Activated CD8-positive, alpha-beta memory T cell treated with anti-CD3 and anti-CD28 coated beads for 48 hours (primary cell): ENCODE measurements at regions not wholly inside any gene's neighbourhood (a gene's known extent, or its start where the extent isn't known, plus 50 kb on each side); places are given as distances from the start of the nearest gene placed in this dataset.
"Not testable (repeated sequence)": the region's sequence is repeated elsewhere in the genome, so short reads cannot be mapped to it uniquely, and the experiment has no call there.

Experiments used
- DNase-seq, 3 experiments: peaks; one replicate each; pipeline ENCODE4 v3.0.0-alpha.2; 2020; ENCODE audit warnings: low read depth in 2 of 3, low spot score in 2 of 3

DNA sequence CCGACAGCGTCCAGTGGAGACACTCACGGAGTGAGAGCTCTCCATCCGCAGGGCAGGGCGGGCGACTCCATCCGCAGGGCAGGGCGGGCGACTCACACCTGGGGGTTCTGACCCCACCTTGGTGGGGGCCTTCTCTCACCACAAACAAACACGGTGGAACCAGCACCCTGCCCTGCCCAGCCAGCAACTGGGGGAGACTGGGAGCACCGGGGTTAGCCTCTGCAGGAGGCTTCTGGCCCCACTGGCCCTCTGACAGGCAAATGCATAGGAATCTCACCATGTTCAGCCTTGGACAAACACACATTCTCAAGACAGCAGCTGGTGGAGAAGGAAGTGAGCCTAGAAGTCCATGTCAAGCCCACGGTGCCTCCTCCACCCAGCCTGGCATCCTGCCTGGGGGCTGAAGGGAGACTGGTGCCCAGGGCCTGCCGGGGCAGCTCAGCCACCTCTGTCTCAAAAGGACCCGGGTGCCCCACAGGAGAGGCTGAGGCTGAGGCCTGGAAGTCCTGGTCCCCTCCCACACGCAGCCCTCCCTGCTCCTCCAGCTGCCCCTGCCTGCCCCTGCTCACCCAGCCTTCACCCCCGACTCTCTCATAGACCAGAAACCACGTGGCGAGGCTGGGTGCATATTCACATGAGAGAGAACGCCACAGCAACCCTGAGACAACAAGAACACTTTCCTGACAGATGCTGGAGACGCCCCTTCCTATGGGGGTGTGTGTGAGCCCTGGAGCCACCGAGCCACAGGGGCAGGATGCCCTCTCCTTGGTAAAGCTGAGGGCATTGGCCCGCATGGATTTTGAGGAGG is 98.4 kb upstream of the B3GAT1 start:
- no peak for DNase-seq

DNA sequence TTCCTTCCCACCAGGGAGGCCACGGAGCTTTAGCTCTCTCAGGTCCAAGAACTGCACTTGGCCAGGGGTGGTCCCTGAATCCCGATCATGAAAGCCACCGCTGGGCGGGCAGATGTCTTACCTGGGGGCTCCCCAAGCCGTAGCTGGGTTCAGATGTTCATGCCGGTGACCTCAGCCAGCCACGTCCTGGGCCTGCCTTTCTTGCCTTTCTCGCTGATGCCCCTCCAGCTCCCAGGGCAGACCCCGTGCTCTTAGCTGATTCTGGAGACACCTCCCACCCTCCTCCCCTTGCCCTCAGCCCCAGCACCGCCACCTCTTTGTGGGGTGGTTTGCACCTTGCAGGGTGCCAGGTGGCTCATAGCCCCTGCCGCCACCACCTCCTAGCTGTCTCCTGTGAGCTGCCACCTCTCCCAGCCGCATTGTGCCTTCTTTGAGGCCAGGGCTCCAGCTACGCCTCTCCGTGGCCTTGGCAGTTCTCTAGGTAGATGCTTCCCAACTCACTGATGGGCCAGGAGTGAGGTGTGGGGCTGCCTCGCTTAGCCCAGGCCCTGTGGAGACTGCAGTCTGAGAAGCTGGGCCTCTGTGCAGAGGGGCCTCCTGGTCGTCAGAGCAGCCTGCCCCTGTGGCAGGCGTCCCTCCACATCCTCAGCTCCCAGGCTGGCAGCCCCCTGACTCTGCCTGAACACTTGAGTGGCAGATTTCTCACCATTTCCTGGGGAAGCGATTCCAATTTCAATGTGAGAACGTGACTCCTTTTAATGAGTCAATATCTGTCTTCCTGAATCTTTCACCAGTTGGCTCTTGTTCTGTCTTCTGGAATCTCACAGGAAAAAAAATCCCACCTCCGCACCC is 97.6 kb upstream of the B3GAT1 start:
- DNase-seq = no peak

DNA sequence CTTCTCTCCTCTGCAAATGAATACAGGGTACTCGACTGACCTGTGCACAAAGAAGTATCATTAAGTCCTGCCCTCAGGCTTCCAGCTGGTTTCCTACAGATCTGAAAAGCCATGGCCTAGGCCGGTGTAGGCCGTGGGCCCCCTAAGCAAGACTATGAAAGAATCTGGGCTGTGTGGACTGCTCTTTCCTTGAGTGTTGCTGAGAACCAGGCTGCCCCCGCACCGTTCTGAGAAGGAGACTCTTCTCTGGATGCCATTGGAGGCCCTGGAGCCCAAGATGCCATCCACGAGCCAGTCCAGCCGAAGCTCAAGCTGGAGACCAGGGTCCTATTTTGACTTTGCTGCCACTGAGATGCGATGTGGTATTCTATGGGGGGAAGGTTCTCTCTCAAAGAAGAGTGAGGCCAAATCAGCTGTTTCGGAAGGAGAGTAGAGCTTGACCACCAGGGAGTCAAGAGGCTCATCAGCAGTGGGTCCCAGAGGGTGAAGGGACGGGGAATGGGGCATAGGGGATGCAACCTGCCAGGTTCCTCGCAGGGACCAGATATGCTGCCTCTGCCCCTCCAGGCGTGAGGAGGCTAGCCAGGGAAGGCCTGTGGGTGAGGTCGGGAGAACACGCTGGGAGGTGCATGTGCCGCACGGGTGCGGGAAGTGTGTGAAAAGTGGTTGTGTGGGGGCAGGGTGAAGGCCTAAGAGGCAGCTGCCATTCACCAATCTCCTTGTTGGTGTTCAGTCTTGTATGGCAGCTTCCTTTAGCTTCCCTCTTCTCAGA is 96.4 kb upstream of the B3GAT1 start:
- no peak for DNase-seq

DNA sequence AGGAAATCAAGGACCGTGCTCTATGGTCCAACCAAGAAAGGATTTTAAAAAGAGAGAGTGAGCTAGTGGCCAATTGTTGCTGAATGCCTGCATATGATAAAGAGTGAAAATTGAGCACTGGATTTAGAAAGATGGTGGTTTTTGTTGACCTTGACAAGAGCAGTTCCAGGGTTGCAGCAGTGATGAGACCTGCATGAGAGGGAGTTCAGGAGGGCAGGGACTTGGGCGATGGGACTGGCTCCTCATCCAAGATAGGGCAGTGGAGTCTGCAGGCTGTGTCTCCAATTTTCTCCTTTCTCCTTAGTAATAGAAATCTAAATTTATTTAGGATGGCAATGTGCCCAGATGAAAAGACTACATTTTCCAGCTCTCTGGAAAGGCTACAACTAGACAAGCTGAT is 94.0 kb upstream of the B3GAT1 start:
- DNase-seq = no peak

DNA sequence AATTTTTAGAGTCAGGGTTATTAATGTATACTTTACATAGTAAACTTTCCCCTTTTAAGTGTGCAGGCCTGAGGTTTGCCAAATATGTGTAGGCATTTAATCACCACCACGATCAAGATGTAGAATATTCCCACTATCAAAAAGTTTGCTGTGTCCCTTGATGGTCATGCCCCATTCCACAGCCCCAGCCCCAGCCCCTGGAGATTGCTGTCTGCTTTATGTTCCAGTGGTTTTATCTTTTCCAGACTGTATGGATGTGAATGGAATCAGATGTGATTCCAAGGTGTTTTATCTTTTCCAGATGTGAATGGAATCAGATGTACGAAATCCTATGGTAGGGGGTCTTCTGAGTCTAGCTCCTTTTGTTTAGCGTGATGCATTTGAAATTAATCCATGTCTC is 93.1 kb upstream of the B3GAT1 start:
- no peak for DNase-seq

DNA sequence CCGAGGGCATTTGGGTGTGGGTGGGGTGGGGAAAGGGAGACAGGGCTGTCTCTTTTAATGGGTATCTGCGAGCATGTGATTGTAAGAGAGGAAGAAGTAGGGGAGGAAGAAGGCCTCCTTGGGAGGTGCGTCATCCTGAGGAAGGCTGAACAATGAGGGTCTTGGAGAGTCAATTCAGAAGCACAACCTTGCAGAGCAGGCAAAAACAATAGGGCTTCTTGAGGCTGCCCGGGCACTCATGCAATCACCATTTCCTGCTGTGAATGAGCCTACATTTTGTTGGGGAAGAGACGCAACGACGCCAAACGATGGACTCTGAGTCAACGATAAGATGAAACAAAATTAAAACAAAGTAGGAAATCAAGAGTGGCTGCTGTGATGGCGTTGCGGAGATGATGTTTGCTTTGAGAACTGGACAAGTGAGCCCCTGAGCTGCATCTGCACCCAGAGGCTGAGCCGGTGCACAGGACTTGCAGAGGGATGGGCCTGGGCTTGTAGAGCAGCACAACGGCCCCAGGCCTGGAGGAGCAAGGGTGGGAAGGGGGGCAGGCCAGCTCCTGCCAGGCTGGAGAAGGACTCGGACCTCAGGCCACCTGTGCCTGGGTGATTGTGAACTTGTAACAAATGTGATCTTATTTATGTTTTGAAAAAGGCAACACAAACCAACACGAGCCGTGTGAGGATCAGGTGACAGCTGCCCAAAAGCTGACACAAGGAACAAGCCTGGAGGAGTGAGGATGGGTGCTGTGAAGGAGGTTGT is 92.3 kb upstream of the B3GAT1 start:
- DNase-seq = no peak

DNA sequence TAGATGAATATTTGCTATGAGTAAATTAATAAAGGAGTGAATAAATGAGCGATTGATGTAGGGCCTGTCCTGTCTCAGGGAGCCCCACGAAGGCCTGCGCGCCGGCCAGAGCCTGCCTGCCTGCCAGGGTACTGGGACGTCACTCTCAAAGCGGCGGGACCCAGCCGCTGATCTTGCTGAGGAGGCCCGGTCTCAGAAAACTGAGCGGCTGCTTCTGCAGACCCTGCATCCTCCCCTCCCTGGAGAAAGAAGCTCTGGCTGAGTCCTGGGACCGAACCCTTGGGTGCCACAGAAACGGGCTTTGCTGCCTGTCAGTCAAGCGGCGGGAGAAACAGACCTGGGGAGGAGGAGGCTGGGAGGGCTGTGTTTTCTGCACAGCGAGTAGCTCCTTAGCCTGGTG is 91.6 kb upstream of the B3GAT1 start:
- DNase-seq = no peak

DNA sequence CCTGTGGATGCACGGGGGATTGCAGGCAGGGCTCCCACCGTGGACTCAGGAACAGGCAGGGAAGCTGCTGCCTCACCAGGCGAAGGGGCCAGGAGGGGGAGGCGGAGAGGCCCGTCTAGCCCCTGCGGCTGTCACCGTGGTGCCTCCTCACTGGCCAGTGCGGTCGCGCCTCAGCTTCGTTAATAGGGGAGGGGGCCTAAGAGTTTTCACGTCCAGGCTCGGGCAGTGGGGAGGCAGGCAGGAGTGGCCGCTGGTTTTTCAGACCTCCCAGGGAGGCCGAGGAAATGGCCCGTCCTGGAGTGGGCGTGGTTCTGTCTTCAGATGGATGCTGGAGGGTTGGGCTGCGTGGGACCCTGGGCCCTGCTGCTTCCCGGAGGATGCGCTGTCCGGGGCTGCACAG is 91.1 kb upstream of the B3GAT1 start:
- no peak for DNase-seq

DNA sequence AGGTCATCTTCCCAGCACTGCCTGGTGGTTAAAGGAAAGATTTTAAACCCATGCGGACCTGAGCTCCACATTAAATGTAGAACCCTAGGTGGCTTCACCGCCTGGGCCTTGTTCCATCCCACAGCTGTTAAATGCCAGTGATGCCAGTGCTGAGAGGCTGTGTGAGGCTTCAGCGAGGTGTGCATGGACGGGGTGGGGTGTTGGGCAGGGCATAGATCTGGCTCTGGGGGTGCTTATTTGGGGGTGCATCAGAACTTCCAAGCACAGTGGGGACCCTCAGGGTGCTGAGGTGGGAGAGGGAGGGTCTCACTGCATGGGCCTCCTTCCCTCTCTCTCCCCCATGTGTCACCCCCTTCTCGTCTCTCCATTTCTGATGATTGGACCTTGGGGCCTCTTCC is 90.1 kb upstream of the B3GAT1 start:
- DNase-seq = no peak

DNA sequence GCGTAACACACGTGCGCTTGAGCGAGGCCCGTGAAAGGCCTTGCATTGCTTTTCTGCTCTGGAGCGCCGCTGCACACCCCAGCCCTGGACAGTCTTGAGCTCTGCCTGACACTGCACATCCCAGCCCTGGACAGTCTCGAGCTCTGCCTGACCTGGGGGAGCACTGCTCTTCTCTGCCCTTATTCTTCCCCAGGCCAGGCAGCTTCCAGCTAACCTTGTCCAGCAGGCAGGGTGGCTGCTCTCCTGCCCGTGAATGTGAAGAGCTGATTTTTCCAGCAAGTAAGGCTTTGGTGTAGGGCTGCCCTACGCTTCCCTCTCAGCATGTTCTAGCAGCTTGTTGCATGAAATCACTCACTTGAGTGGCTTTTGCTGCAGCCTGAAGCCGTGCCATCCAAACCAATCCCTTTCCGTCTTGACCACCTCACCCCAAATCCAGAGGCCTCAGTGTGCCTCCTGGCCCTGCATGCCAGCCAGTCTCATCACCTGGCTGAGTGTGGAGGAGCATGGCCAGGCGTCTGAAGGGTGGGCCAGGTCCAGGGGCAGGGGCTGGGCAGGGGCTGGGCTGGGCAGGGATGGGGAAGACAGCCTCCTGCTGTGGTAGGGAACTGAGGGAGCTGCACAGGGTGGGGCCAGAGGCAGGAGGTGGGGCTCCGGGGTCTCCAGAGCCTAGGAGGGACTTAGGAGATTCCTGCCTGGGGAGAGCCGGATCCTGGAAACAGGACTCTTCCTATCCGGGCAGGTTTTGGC is 89.5 kb upstream of the B3GAT1 start:
- DNase-seq = no peak

DNA sequence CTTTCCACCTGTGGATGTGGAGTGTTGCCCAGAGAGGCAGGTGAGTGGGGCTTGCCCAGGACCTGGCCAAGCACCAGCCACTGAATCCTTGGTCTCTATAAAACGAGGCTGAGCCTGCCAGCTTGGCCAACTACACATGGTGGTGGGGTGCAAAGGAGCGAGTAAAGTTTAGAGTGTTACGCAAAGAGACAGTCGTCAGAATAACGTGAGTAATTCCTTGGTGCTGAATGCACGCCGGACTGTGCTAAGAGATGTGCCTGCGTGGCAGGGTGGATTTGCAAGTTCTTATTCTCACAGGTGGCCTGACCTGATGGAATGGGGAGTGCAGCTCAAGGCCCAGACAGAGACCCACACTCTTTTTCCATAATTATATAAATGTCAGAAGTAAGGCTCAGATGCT is 88.6 kb upstream of the B3GAT1 start:
- DNase-seq = no peak

DNA sequence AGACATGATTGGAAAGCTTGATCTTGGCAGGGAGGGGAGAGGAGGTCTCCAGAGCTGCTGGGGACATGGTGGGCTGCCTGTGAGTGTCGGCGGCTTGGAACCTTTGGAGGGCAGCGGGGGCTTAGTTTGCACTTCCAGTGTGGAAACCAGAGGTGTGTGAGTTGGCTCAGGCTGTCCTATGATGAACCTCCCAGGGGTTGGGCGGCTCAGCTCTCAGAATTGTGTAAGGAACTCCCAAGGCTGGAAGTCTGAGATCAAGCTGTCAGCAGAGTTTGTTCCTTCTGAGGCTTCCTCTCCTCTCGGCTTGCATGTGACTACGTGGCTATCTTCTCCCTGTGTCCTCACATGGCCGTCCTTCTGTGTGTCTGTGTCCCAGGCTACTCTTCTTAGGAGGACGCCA is 87.9 kb upstream of the B3GAT1 start:
- DNase-seq = no peak

DNA sequence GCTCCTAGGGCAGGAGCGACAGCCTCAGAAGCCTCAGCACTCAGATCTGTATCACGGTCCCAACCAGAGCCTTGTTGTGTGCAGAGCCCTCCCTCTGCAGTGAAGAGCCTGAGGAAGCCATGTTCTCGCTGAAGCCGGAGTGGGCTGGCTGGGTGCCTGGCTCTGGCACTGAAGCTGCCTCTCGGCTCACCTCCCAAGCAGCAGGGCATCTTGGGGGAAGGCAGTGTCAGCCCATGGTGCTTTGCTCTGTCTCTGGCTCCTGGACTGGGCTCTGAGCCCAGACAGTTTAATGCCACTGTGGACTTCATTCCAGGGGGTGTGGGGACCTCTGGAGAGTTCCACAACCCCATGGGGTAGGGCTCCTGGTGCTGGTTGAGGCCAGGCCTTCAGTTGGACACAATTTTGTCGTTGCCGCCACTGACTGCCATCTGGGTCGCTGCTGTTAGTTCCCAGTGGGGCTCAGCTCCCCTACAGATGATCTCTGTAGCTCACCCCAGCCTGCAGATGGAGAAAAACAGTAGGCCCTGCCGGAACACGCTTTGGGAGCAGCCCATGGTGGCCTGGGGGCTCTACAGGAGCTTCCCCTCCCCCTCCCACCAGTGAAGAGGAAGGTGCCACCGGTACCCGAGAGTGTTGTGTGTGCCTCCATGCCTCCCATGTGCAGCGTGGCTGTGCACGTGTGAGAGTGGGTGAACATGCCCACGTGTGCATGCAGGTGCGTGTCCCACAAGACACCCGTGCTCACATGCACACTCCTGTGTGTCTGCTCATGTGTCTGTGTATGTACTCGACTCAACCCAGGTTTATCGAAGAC is 86.5 kb upstream of the B3GAT1 start:
- DNase-seq = no peak

DNA sequence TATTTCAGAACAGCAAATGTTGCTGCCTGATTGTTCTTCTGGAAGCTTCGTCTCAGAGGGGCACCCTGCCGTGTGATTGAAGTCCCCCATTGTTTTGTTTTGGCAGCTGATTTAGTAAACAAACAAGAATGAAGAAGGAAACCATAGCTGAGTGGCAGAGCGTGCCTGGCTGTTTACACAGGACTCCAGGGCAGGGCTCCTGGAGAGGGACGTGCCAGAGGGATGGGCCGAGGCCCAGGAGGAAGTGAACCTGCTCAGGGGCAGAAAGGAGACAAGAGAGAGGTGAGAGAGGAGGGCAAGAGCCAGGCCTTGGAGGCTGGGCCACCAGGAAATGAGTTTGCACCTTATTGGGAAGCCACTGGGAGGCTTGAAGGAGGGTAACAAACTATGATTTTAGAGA is 85.5 kb upstream of the B3GAT1 start:
- no peak for DNase-seq

DNA sequence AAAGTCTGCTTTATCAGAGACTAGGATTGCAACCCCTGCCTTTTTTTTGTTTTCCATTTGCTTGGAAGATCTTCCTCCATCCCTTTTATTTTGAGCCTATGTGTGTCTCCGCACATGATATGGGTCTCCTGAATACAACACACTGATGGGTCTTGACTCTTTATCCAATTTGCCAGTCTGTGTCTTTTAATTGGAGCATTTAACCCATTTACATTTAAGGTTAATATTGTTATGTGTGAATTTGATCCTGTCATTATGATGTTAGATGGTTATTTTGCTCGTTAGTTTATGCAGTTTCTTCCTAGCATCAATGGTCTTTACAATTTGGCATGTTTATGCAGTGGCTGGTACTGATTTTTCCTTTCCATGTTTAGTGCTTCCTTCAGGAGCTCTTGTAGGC is 84.0 kb upstream of the B3GAT1 start:
- not testable (repeated sequence) for DNase-seq

DNA sequence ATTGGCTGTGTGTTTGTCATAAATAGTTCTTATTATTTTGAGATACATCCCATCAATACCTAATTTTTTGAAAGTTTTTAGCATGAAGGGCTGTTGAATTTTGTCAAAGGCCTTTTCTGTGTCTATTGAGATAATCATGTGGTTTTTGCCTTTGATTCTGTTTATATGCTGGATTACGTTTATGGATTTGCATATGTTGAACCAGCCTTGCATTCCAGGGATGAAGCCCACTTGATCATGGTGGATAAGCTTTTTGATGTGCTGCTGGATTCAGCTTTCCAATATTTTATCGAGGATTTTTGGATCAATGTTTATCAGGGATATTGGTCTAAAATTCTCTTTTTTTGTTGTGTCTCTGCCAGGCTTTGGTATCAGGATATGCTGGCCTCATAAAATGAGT is 82.4 kb upstream of the B3GAT1 start:
- not testable (repeated sequence) for DNase-seq

DNA sequence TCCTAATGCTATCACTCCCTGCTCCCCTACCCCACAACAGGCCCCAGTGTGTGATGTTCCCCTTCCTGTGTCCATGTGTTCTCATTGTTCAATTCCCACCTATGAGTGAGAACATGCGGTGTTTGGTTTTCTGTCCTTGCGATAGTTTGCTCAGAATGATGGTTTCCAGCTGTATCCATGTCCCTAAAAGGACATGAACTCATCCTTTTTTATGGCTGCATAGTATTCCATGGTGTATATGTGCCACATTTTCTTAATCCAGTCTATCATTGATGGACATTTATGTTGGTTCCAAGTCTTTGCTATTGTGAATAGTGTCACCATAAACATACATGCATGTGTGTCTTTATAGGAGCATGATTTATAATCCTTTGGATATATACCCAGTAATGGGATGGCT is 80.4 kb upstream of the B3GAT1 start:
- DNase-seq = not testable (repeated sequence)

DNA sequence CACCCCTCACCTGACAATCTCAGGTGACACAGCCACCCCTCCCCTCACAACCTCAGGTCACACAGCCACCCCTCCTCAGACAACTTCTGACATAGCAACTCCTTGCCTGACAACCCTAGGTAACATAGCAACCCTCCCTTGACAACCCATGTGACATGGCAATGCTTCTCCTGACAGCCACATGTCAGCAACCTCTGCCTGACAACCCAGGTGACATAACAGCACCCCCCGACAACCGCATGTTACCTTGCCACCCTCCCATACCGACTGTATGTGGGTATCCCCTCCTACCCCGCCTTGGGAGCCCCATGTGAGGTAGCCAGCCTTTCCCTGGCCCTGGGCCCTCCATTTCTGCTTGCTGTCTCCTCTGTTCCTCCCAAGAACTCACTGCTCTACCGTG is 77.7 kb upstream of the B3GAT1 start:
- DNase-seq = no peak

DNA sequence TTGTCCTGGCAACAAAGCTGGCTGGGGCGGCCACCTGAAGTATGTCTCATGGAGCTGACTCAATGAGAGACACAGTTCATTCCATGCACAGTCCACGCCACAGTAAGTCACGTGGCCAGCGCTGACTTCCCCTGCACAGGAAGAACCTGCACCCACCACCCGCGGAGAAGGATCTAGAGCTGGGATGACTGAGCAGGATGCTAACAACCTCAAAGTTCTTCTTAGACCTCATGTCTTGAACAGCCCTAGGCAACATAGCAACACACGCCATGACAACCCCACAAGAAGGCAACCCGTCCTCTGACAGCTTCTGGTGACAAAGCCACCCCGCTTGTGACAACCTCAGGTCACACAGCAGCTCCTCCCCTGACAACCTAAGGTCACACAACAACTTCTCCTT is 76.9 kb upstream of the B3GAT1 start:
- DNase-seq = no peak

DNA sequence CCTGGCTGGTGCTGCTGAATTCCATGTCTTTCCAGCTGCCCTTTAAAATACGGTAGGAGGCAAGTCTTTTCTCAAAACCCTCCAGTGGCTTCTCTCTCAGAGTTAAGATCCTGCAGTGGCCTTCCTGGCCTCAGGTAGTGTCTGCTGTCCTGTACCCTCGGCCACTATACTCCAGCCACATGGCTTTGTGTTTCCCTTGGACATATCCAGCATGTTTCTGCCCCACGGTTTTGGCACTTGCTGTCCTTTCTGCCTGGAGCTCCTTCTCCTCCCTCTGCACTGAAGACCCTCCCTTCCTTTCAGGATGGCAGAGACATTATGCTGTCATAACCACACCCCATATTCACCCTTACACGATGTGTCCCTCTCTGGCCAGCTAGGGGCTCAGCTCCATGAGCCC is 76.5 kb upstream of the B3GAT1 start:
- no peak for DNase-seq
